ENCODE measurements at regions not wholly inside any gene's neighbourhood (a gene's known extent, or its start where the extent isn't known, plus 50 kb on each side); places are given as distances from the start of the nearest gene placed in this dataset.
"Not testable (repeated sequence)": the region's sequence is repeated elsewhere in the genome, so short reads cannot be mapped to it uniquely, and the experiment has no call there.

DNA sequence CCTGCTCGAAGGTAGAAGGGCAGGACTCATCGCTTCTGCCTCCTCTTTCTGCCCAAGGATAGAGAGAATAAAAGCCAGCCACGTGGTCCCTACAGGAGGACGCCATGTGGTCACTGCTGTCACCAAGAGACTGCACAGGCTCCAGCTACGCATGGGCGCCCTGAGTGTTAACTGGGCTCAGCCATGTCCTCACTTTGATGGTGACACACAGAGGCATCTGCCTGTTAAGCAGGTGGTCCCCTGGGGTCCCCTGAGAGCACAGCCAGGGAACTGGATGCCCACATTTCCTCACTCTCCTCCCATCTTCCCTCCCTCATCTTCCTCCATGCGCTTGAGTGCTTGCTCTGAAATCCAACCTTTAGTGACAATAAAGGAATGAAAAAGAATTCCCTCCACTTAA is 152.6 kb downstream of the LAT start:
- DNase-seq; H3K9me3 ChIP-seq; in situ Hi-C loops (cut with MboI; ENCODE audit: low sequenced_read_pairs in 4 of 4); intact Hi-C loops (cut with DNase I; ENCODE audit: low total_unique reads); H3K4me3 ChIP-seq; ATAC-seq; H3K27ac ChIP-seq; H3K27me3 ChIP-seq; H3K36me3 ChIP-seq; H3K4me1 ChIP-seq: not testable (repeated sequence)

DNA sequence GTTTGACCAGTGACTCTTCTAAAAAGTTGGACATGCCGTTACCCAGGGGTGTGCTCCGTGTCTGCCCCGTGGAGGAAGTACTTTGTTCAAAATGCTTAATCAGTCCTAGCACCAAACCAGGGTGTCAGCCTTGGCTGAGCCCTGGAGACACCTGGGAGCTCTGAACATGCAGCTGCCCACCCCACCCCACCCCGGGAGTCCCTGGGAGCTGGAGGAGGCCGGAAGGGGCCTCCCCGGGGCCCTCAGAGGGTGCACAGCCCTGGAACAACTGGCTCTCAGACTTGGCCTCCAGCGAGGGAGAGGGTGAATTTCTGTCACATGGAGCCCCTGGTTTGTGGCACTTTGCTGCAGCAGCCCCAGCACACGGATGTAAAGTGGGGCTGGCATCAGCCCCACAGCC is 152.1 kb downstream of the LAT start:
- H3K27me3 ChIP-seq; H3K27ac ChIP-seq; ATAC-seq; H3K36me3 ChIP-seq; intact Hi-C loops (cut with DNase I; ENCODE audit: low total_unique reads); H3K4me1 ChIP-seq; DNase-seq; in situ Hi-C loops (cut with MboI; ENCODE audit: low sequenced_read_pairs in 4 of 4); H3K4me3 ChIP-seq; H3K9me3 ChIP-seq: not testable (repeated sequence)

DNA sequence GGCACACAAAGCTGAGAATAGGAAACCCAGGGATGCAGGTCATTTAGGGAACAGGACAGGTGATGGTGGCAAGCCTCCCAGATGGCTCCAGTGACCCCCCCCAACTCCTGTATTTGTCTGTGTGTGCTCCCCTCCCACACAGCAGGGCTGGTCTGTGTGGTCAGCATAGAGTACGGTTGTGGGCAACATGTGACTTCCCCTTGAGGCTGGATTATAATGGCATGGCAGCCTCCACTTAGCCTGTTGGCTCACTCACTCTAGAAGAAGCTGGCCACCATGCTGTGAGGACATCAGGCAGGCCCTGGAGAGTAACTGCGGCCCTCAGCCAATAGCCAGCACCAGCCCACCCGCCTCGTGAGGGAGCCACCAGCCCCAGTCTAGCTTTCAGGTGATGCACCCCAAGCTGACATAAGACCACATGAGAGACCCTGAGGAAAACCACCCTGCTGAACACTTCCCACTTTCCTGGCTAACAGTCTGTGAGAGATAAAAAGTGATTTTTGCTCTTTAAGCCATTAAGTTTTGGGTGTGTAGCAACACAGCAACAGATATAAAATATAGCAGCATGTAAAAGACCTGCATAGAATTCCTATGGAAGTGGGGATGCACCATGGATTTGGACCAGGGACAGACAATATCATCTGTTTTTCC is 151.3 kb downstream of the LAT start:
- H3K9me3 ChIP-seq; DNase-seq; in situ Hi-C loops (cut with MboI; ENCODE audit: low sequenced_read_pairs in 4 of 4); H3K4me3 ChIP-seq; H3K27me3 ChIP-seq; ATAC-seq; intact Hi-C loops (cut with DNase I; ENCODE audit: low total_unique reads); H3K27ac ChIP-seq; H3K36me3 ChIP-seq; H3K4me1 ChIP-seq: not testable (repeated sequence)

DNA sequence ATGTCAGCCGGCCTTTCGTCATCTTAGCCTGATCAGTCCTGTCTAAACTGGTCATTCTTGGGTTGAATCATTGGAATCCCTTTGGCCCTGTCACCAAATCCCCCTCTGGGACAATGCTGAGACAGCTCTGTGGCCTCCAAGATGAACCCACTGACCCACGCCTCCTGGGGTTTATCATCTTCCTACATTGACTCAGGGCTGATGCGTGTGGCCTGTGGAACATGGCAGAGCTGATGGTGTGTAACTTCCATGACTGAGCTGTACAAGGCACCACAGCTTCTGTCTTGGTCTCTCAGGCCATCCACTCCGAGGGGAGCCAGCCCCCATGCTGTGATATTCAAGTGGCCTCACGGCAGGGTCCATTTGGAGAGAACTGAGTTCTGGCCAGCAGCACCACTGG is 150.2 kb downstream of the LAT start:
- DNase-seq; H3K27me3 ChIP-seq; intact Hi-C loops (cut with DNase I; ENCODE audit: low total_unique reads); in situ Hi-C loops (cut with MboI; ENCODE audit: low sequenced_read_pairs in 4 of 4); H3K9me3 ChIP-seq; H3K36me3 ChIP-seq; ATAC-seq; H3K4me3 ChIP-seq; H3K4me1 ChIP-seq; H3K27ac ChIP-seq: not testable (repeated sequence)

DNA sequence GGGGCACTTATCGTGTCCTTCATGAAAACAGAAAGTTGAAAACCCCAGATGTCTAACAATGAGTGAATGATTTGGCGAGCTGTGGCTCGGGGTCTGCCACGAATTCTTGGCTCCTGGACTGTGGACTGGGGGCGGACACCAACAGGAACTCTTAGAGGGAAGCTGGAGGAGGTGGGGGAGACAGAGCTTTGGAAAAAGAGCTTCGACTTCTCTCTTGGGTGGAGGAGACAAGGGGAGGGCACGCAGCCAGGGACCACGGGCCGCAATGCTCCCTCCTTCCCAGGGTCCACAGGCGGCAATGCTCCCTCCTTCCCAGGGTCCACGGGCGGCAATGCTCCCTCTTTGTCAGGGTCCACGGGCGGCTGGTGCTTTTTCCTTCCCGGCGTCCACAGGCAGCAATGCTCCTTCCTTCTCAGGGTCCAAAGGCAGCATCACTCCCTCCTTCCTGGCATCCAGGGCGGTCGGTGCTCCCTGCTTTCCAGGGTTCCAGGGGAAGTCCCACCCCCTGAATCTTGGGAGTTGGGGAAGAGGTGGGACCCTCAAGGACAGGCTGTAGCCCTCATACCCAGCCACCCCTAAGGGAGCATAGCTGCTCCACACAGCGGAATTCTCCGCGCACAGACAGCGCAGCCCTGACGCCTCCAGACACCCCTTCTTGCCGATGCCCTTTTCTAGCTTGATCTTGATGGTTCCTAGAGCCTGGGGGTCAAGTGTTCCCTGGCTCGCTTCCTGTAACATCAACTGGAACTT is 149.0 kb downstream of the LAT start:
- H3K27ac ChIP-seq; H3K4me1 ChIP-seq; intact Hi-C loops (cut with DNase I; ENCODE audit: low total_unique reads); ATAC-seq; in situ Hi-C loops (cut with MboI; ENCODE audit: low sequenced_read_pairs in 4 of 4); H3K9me3 ChIP-seq; H3K27me3 ChIP-seq; H3K36me3 ChIP-seq; H3K4me3 ChIP-seq; DNase-seq: not testable (repeated sequence)

DNA sequence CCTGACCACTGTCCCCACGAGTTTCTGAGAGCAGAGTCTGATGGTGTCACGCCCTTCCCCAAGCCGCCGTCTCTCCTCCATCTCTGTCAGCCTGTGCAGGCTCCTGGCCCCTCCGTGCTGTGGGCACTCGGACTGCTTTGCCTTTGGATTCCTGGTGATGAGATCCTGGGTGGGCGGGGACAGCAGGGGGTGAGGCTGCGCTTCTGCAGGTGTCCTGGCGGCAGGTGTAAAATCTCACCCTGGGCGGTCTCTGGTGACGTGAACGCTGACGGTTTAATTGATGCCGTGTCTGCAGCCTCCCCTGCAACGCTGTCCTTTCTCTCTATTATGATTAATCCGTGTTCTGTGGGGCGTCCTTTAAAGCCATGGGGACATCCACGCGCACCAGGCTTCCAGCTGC is 148.0 kb downstream of the LAT start:
- H3K4me3 ChIP-seq; intact Hi-C loops (cut with DNase I; ENCODE audit: low total_unique reads); ATAC-seq; H3K4me1 ChIP-seq; H3K27me3 ChIP-seq; DNase-seq; H3K9me3 ChIP-seq; H3K27ac ChIP-seq; in situ Hi-C loops (cut with MboI; ENCODE audit: low sequenced_read_pairs in 4 of 4); H3K36me3 ChIP-seq: not testable (repeated sequence)

DNA sequence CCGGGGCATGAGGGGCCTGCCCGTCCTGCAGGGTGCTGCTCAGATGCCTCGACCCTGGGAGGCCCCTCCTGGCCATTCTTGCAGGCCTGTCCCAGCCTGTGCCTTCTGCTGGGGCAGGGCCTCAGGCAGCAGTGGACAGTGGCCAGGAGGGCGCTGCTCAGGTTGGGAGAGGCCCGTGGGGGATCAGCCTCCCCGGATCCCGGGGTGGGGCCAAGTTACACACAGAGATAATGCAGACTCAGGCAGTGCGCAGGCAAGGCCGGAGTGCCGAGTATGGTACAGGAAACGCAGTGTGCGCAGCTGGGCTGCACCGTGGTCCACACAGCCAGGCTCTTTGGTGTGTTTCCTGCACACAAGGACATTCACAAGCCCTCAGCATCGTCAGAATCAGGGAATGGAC is 147.6 kb downstream of the LAT start:
- H3K4me3 ChIP-seq; ATAC-seq; DNase-seq; H3K4me1 ChIP-seq; intact Hi-C loops (cut with DNase I; ENCODE audit: low total_unique reads); H3K9me3 ChIP-seq; in situ Hi-C loops (cut with MboI; ENCODE audit: low sequenced_read_pairs in 4 of 4); H3K27me3 ChIP-seq; H3K27ac ChIP-seq; H3K36me3 ChIP-seq: not testable (repeated sequence)

DNA sequence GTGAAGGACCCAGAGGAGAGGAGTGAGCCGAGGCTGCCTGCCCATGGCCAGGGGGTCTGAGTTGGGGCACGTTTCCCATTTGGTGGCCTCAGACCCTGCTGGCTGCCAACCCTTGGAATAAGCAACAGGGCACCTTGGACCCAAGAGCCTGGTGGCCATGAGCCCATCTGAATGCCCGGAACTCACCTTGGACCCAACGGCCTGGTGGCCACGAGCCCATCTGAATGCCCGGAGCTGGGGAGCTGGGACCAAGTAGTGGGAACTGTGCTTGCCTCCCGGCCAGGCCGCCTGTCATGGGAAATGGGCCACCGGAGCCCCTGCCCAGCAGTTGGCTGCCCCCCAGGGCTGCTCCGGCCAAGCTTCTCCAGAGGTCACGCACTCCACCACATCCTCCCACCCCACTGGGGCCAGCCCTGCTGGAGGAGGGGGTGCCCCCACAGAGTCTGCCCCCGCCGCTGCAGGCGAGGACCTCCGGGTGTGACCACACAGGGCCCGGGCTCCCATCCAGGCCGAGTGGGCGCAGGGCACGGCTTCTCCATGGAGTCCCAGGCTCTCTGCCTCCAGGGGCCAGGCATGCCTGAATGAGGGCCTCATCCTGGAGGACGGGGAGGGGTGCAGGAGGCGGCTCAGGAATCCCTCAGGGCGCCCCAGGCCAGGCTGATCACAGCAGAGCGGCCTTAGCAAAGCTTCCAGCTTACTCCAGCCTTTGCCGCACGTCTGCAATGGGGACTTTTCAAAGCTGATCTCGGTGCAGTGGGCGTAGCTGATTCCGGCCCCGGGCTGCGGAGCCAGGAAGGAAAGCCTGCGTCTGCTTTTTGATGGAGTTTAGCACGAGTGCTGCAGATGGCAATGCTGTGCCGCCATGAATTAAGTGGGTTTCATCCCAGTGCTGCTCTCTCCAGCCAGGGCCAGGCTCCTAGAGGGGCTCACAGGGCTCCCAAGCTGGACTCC is 146.3 kb downstream of the LAT start:
- peak; percentile 31 to 44 for ATAC-seq
- H3K9me3 ChIP-seq; H3K36me3 ChIP-seq; H3K4me1 ChIP-seq; H3K4me3 ChIP-seq; DNase-seq; in situ Hi-C loops (cut with MboI; ENCODE audit: low sequenced_read_pairs in 4 of 4); intact Hi-C loops (cut with DNase I; ENCODE audit: low total_unique reads); H3K27me3 ChIP-seq: not testable (repeated sequence)
- H3K27ac ChIP-seq = peak overlapping the region in 1 of 4 donors; percentile 28

DNA sequence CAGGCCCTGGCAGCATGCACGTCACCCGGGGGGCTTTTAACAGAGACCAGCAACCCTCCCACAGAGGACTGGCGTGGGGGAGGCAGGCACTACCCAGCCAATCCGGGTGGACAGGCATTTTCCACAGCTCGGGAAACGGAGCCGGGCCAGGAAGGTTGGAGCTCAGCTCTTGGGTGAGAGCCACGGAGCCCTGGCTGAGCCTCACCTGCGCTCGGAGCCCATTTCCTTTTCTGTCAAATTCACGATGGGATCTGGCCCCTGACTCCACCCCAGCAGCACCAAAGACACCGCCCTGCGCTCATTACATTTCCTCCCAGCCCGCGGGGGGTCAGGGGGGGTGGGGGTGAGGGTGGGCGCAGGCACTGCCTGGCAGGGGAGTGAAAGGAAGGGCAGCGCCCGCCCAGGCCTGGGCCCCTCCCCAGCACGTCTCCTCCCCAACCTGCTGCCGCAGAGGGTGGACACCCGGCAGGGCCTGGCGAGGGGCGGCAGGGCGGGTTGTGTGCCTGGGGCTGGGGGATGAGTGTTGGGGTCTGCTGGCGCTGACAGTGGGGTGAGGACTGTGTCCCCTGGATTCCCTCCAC is 145.4 kb downstream of the LAT start:
- H3K27me3 ChIP-seq; ATAC-seq; H3K4me3 ChIP-seq; DNase-seq; intact Hi-C loops (cut with DNase I; ENCODE audit: low total_unique reads); H3K4me1 ChIP-seq; H3K9me3 ChIP-seq; in situ Hi-C loops (cut with MboI; ENCODE audit: low sequenced_read_pairs in 4 of 4); H3K36me3 ChIP-seq: not testable (repeated sequence)
- peak overlapping the region in 2 of 4 donors; percentile 22 to 30 for H3K27ac ChIP-seq

DNA sequence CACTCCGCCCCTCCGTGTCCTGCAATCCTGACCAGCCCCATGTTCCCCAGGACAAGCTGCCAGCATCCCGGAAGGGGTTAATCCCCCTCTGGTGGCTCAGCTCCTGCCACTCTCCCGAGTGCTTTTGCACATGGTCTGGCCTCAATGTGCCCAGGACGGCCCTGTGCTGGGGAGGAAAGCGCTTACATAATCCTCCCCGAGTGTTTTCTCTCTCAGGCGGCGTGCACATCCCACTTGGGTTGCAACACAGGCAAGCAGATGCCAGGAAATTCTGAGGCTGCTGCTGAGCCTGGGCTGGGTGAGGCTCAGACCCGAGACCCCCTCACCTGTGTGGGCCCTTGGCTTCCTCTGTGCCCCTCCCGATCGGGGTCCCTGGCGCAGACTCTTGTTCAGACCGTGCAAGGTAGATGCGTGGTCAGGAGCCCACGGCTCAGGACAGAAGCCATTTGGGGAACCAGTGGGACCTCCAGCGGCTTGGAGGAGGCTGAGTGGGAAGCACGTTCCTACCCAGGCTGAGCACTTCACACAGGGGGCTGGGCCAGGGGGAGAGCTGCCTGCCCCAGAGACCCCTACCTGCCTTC is 144.7 kb downstream of the LAT start:
- in situ Hi-C loops (cut with MboI; ENCODE audit: low sequenced_read_pairs in 4 of 4); H3K4me1 ChIP-seq; H3K4me3 ChIP-seq; H3K27me3 ChIP-seq; intact Hi-C loops (cut with DNase I; ENCODE audit: low total_unique reads); H3K9me3 ChIP-seq; H3K36me3 ChIP-seq: not testable (repeated sequence)
- DNase-seq = peak; percentile 28 to 55
- H3K27ac ChIP-seq = peak overlapping the region in 1 of 4 donors; percentile 22
- peak; percentile 44 to 50 for ATAC-seq

All from gastrocnemius medialis (tissue), 4 donors.